HepG2 (cell line): ENCODE measurements at regions not wholly inside any gene's neighbourhood (a gene's known extent, or its start where the extent isn't known, plus 50 kb on each side); places are given as distances from the start of the nearest gene placed in this dataset.
A peak's percentile ranks its signal among the peaks of the same experiment; 100 is the strongest.

ENCODE experiments used
- EP300 ChIP-seq, 3 experiments: sonication (generic) in 1 of 3; formaldehyde crosslinking in 1 of 3; IDR thresholded peaks; 2 replicates each; pipeline versions ENCODE4 v1.5.1 to v1.6.1; 2011 to 2020; ENCODE audit warnings: low read depth in 2 of 3, low read length in 2 of 3, borderline replicate concordance in 1 of 3, improper control_type of control experiment in 1 of 3, mild to moderate bottlenecking in 1 of 3, missing genetic modification reagents in 1 of 3, moderate library complexity in 1 of 3
- ERF ChIP-seq: IDR thresholded peaks from 2 replicates; pipeline ENCODE4 v1.6.1; 2018; ENCODE audit warnings: missing biosample characterization, missing genetic modification reagents
- GMEB1 ChIP-seq: sonication (generic); formaldehyde crosslinking; IDR thresholded peaks from 2 replicates; pipeline ENCODE4 v1.5.1; 2020; ENCODE audit warnings: missing genetic modification reagents, mild to moderate bottlenecking, borderline replicate concordance
- HOXA3 ChIP-seq: sonication (generic); formaldehyde crosslinking; IDR thresholded peaks from 2 replicates; pipeline ENCODE4 v1.5.0; 2020; ENCODE audit warnings: missing genetic modification reagents
- JUNB ChIP-seq: sonication (generic); formaldehyde crosslinking; IDR thresholded peaks from 2 replicates; pipeline ENCODE4 v1.8.0; 2022; ENCODE audit warnings: missing genetic modification reagents, mild to moderate bottlenecking, borderline replicate concordance
- JUND ChIP-seq: sonication (generic); formaldehyde crosslinking; IDR thresholded peaks from 2 replicates; pipeline ENCODE4 v1.8.0; 2022; ENCODE audit warnings: mild to moderate bottlenecking, missing genetic modification reagents
- MXD4 ChIP-seq: IDR thresholded peaks from 2 replicates; pipeline ENCODE4 v1.6.1; 2016; ENCODE audit warnings: mild to moderate bottlenecking, missing biosample characterization, missing genetic modification reagents
- RFX1 ChIP-seq: fragments of 450-650 bp; IDR thresholded peaks from 2 replicates; pipeline ENCODE4 v1.6.1; 2017
- RFX5 ChIP-seq: IDR thresholded peaks from 2 replicates; pipeline ENCODE4 v1.6.1; 2011; ENCODE audit warnings: low read depth, low read length, improper control_type of control experiment
- TCF7L2 ChIP-seq: IDR thresholded peaks from 2 replicates; pipeline ENCODE4 v1.6.1; 2011; ENCODE audit warnings: mild to moderate bottlenecking, low read depth, low read length, moderate library complexity
- ZBTB38 ChIP-seq: sonication (generic); formaldehyde crosslinking; IDR thresholded peaks from 2 replicates; pipeline ENCODE4 v1.5.1; 2020; ENCODE audit warnings: mild to moderate bottlenecking, missing genetic modification reagents
- ZNF160 ChIP-seq: sonication (generic); formaldehyde crosslinking; IDR thresholded peaks from 2 replicates; pipeline ENCODE4 v1.8.0; 2022; ENCODE audit warnings: mild to moderate bottlenecking, inconsistent platforms, missing genetic modification reagents
- ZNF180 ChIP-seq: sonication (generic); formaldehyde crosslinking; IDR thresholded peaks from 2 replicates; pipeline ENCODE4 v1.4.0; 2020; ENCODE audit warnings: low read depth, missing genetic modification reagents, borderline replicate concordance
- ZNF274 ChIP-seq: sonication (generic); formaldehyde crosslinking; IDR thresholded peaks from 2 replicates; pipeline ENCODE4 v1.5.1; 2020; ENCODE audit warnings: mild to moderate bottlenecking, missing genetic modification reagents
- ZNF318 ChIP-seq: sonication (generic); formaldehyde crosslinking; IDR thresholded peaks from 2 replicates; pipeline ENCODE4 v1.4.0; 2020; ENCODE audit warnings: mild to moderate bottlenecking, missing genetic modification reagents
- TF ChIP-seq, protein P1 (sequence below): sonication (generic); formaldehyde crosslinking; IDR thresholded peaks from 2 replicates; pipeline ENCODE4 v1.9.0; 2022; ENCODE audit warnings: missing genetic modification reagents, mild to moderate bottlenecking, borderline replicate concordance

GRCh38 chr13:31045286-31046081, 113.0 kb downstream of the TEX26 start (continued):
- TF ChIP-seq ZBTB38 (CRISPR knock-in tag), result no peak
- TF ChIP-seq EP300 (IDR thresholded peaks at IDR 0.05; ENCODE audit: low read depth in 2 of 2, low read length in 2 of 2), result peak in 1 of 2 experiments; percentile 61; a peak in 1 of 4 replicates
- no peak for TF ChIP-seq EP300 (CRISPR knock-in tag; IDR thresholded peaks at IDR 0.05; ENCODE audit: borderline replicate concordance)
- no peak for TF ChIP-seq ERF (CRISPR knock-in tag)
- no peak for TF ChIP-seq ZNF318 (CRISPR knock-in tag)
- TF ChIP-seq ZNF274, result no peak
- TF ChIP-seq MXD4 (CRISPR knock-in tag), result no peak
- TF ChIP-seq TCF7L2, result no peak
- TF ChIP-seq ZNF160 (CRISPR knock-in tag), result no peak
- no peak for TF ChIP-seq HOXA3 (CRISPR knock-in tag)
- TF ChIP-seq ZNF180 (CRISPR knock-in tag), result no peak
- TF ChIP-seq, protein P1, sequence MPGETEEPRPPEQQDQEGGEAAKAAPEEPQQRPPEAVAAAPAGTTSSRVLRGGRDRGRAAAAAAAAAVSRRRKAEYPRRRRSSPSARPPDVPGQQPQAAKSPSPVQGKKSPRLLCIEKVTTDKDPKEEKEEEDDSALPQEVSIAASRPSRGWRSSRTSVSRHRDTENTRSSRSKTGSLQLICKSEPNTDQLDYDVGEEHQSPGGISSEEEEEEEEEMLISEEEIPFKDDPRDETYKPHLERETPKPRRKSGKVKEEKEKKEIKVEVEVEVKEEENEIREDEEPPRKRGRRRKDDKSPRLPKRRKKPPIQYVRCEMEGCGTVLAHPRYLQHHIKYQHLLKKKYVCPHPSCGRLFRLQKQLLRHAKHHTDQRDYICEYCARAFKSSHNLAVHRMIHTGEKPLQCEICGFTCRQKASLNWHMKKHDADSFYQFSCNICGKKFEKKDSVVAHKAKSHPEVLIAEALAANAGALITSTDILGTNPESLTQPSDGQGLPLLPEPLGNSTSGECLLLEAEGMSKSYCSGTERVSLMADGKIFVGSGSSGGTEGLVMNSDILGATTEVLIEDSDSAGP, result no peak
- no peak for TF ChIP-seq RFX1
- 0 out of 2 replicates have a peak, but pooled peaks have one; percentile 42 for TF ChIP-seq JUNB (CRISPR knock-in tag)
- peak; percentile 49; the same call in 1 of the 2 replicates for TF ChIP-seq JUND (CRISPR knock-in tag)
- no peak for TF ChIP-seq RFX5
- no peak for TF ChIP-seq GMEB1 (CRISPR knock-in tag)
